ENCODE measurements at regions not wholly inside any gene's neighbourhood (a gene's known extent, or its start where the extent isn't known, plus 50 kb on each side); places are given as distances from the start of the nearest gene placed in this dataset.

GRCh38 chr7:57274535-57275283 is 142.5 kb upstream of the ZNF479 start:
- Histone ChIP-seq H3K27ac (no peak overlapping the region), H3K4me3 (ENCODE audit: low read depth, low read length) (no peak overlapping the region), H3K36me3 (replicated peaks) (no peaks in the 10 kb centered on the region), H3K27me3 (replicated peaks) (no peaks in the 10 kb centered on the region)
- in situ Hi-C loops (cut with HindIII; ENCODE audit: low pct_ligation_motif_present, low sequenced_read_pairs), result no loop called here
- TF ChIP-seq CTCF (IDR thresholded peaks at IDR 0.05; ENCODE audit: low read depth, low read length, missing control alignments), result no peak
- no peak for DNase-seq

- H3K4me3 ChIP-seq (ENCODE audit: low read depth, low read length), result no peak overlapping the region
- H3K27ac ChIP-seq, result no peak overlapping the region
- H3K27me3 ChIP-seq (replicated peaks), result no peaks in the 10 kb centered on the region
- in situ Hi-C loops (cut with HindIII; ENCODE audit: low pct_ligation_motif_present, low sequenced_read_pairs), result no loop called here
- no peak for TF ChIP-seq CTCF (IDR thresholded peaks at IDR 0.05; ENCODE audit: low read depth, low read length, missing control alignments)
- DNase-seq, result no peak
- H3K36me3 ChIP-seq (replicated peaks), result no peaks in the 10 kb centered on the region
Observed at GRCh38 chr7:57300747-57301146, 149.2 kb upstream of the ZNF716 start.

- no peaks in the 10 kb centered on the region for H3K36me3 ChIP-seq (replicated peaks)
- in situ Hi-C loops (cut with HindIII; ENCODE audit: low pct_ligation_motif_present, low sequenced_read_pairs), result no loop called here
- H3K27me3 ChIP-seq (replicated peaks), result no peaks in the 10 kb centered on the region
- DNase-seq, result no peak
- no peak overlapping the region for H3K4me3 ChIP-seq (ENCODE audit: low read depth, low read length)
- TF ChIP-seq CTCF (IDR thresholded peaks at IDR 0.05; ENCODE audit: low read depth, low read length, missing control alignments), result peak; percentile 29
- no peak overlapping the region for H3K27ac ChIP-seq
Observed at GRCh38 chr7:57305192-57305748, 144.7 kb upstream of the ZNF716 start.

GRCh38 chr7:57308631-57309408 is 141.2 kb upstream of the ZNF716 start:
- DNase-seq, result no peak
- no peaks in the 10 kb centered on the region for H3K27me3 ChIP-seq (replicated peaks)
- no peak overlapping the region for H3K4me3 ChIP-seq (ENCODE audit: low read depth, low read length)
- in situ Hi-C loops (cut with HindIII; ENCODE audit: low pct_ligation_motif_present, low sequenced_read_pairs), result no loop called here
- no peak overlapping the region for H3K27ac ChIP-seq
- TF ChIP-seq CTCF (IDR thresholded peaks at IDR 0.05; ENCODE audit: low read depth, low read length, missing control alignments), result peak; percentile 29
- H3K36me3 ChIP-seq (replicated peaks), result no peaks in the 10 kb centered on the region

DNA sequence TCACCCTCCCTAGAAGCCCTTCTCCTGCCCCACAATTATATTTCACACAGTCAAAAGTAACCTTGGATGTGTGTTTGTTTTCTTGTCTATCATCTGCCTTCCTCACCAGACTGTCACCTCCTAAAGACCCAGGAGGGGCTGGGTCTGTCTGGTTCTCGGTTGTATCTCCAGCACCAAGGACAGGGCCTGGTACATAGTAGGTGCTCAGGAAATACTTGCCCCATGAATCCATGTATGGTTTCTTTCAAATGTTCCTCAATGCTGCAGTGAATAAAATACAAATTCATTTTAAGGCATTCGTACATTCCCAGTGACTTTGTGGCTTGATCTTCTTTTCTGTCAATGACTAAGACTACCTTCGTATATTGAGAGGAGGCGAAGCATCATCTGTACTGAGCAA is 122.9 kb upstream of the ZNF716 start:
- Histone ChIP-seq H3K36me3 (replicated peaks) (no peaks in the 10 kb centered on the region), H3K27me3 (replicated peaks) (no peaks in the 10 kb centered on the region), H3K4me3 (ENCODE audit: low read depth, low read length) (no peak overlapping the region), H3K27ac (no peak overlapping the region)
- no peak for TF ChIP-seq CTCF (IDR thresholded peaks at IDR 0.05; ENCODE audit: low read depth, low read length, missing control alignments)
- in situ Hi-C loops (cut with HindIII; ENCODE audit: low pct_ligation_motif_present, low sequenced_read_pairs), result no loop called here
- no peak for DNase-seq
